ENCODE measurements at regions not wholly inside any gene's neighbourhood (a gene's known extent, or its start where the extent isn't known, plus 50 kb on each side); places are given as distances from the start of the nearest gene placed in this dataset.
"Not testable (repeated sequence)": the region's sequence is repeated elsewhere in the genome, so short reads cannot be mapped to it uniquely, and the experiment has no call there.

GRCh38 chr4:95898226-95898625 lies 58.3 kb downstream of the PDHA2 start:
- no peak for DNase-seq (ENCODE audit: low read depth)

- DNase-seq (ENCODE audit: low read depth): no peak
These were observed 69.3 kb downstream of the PDHA2 start for GRCh38 chr4:95909211-95909610.

GRCh38 chr4:95910749-95911148 lies 70.9 kb downstream of the PDHA2 start:
- no peak for DNase-seq (ENCODE audit: low read depth)

GRCh38 chr4:95921470-95921869 lies 81.6 kb downstream of the PDHA2 start:
- no peak for DNase-seq (ENCODE audit: low read depth)

GRCh38 chr4:95929448-95930064 lies 89.7 kb downstream of the PDHA2 start:
- peak; percentile 1 for DNase-seq (ENCODE audit: low read depth)

GRCh38 chr4:95939141-95939540 lies 99.2 kb downstream of the PDHA2 start:
- DNase-seq (ENCODE audit: low read depth): no peak

GRCh38 chr4:95949136-95949765 lies 109.4 kb downstream of the PDHA2 start:
- DNase-seq (ENCODE audit: low read depth): no peak

- no peak for DNase-seq (ENCODE audit: low read depth)
These were observed 109.9 kb downstream of the PDHA2 start for GRCh38 chr4:95949808-95950207.

GRCh38 chr4:95952538-95952937 lies 112.6 kb downstream of the PDHA2 start:
- not testable (repeated sequence) for DNase-seq (ENCODE audit: low read depth)

- DNase-seq (ENCODE audit: low read depth): no peak
These were observed 116.2 kb downstream of the PDHA2 start for GRCh38 chr4:95956094-95956493.

GRCh38 chr4:95957054-95957453 lies 117.2 kb downstream of the PDHA2 start:
- no peak for DNase-seq (ENCODE audit: low read depth)

GRCh38 chr4:95957759-95958158 lies 117.9 kb downstream of the PDHA2 start:
- no peak for DNase-seq (ENCODE audit: low read depth)

GRCh38 chr4:95959182-95959581 lies 119.3 kb downstream of the PDHA2 start:
- no peak for DNase-seq (ENCODE audit: low read depth)

GRCh38 chr4:95959633-95960032 lies 119.7 kb downstream of the PDHA2 start:
- no peak for DNase-seq (ENCODE audit: low read depth)

GRCh38 chr4:95963456-95963855 lies 123.6 kb downstream of the PDHA2 start:
- no peak for DNase-seq (ENCODE audit: low read depth)

- no peak for DNase-seq (ENCODE audit: low read depth)
These were observed 140.3 kb downstream of the PDHA2 start for GRCh38 chr4:95979961-95980876.

GRCh38 chr4:95980877-95981360 lies 141.0 kb downstream of the PDHA2 start:
- no peak for DNase-seq (ENCODE audit: low read depth)

- DNase-seq (ENCODE audit: low read depth): no peak
These were observed 141.7 kb downstream of the PDHA2 start for GRCh38 chr4:95981591-95981990.

GRCh38 chr4:95982516-95982915 lies 142.6 kb downstream of the PDHA2 start:
- no peak for DNase-seq (ENCODE audit: low read depth)

GRCh38 chr4:95984081-95984480 lies 144.2 kb downstream of the PDHA2 start:
- no peak for DNase-seq (ENCODE audit: low read depth)

GRCh38 chr4:95985051-95985450 lies 145.2 kb downstream of the PDHA2 start:
- no peak for DNase-seq (ENCODE audit: low read depth)

- DNase-seq (ENCODE audit: low read depth): no peak
These were observed 146.1 kb downstream of the PDHA2 start for GRCh38 chr4:95985791-95986550.

Measured in CMK (cell line).